Mucosa of descending colon (tissue), 3 donors: ENCODE measurements at regions not wholly inside any gene's neighbourhood (a gene's known extent, or its start where the extent isn't known, plus 50 kb on each side); places are given as distances from the start of the nearest gene placed in this dataset.

Source experiments
- ATAC-seq: fragments of 200-7000 bp; cut with Tn5 transposase; one replicate; pipeline ENCODE4 v1.9.1; 2020; ENCODE audit warnings: mild to moderate bottlenecking, moderate library complexity
- DNase-seq, 3 donors: peaks; one replicate each; pipeline ENCODE4 v3.0.0-alpha.2; 2020
- H3K36me3 ChIP-seq: fragments of 200-600 bp; one replicate; pipeline ENCODE4 v1.8.0; 2021; ENCODE audit warnings: low read depth, mild to moderate bottlenecking
- H3K4me1 ChIP-seq: fragments of 200-600 bp; one replicate; pipeline ENCODE4 v1.8.0; 2021; ENCODE audit warnings: low read depth, mild to moderate bottlenecking
- H3K4me3 ChIP-seq: fragments of 200-600 bp; one replicate; pipeline ENCODE4 v1.8.0; 2021; ENCODE audit warnings: mild to moderate bottlenecking
- H3K9me3 ChIP-seq: fragments of 200-600 bp; one replicate; pipeline ENCODE4 v1.8.0; 2021; ENCODE audit warnings: mild to moderate bottlenecking
- intact Hi-C, 2 donors: fragments of 100-400 bp; cut with DNase I in 1 of 2; cut with micrococcal nuclease in 1 of 2; formaldehyde crosslinking; loops; one replicate each; pipeline versions ENCODE4 v1.11.0 to v1.11.1; 2022; cut with DNase I, micrococcal nuclease
- TF ChIP-seq, protein P1 (sequence below): fragments of 200-600 bp; IDR thresholded peaks from one replicate; pipeline ENCODE4 v1.8.0; 2022; ENCODE audit warnings: antibody characterized with exemption, mild to moderate bottlenecking
- donor health status: DM: no; HTN: no; CAD: no; lungs with moderate emphysema.
- donor health status: DM: no; HTN: no; CAD: no.
- donor health status: DM: no; HTN: yes; CAD: no.

DNA sequence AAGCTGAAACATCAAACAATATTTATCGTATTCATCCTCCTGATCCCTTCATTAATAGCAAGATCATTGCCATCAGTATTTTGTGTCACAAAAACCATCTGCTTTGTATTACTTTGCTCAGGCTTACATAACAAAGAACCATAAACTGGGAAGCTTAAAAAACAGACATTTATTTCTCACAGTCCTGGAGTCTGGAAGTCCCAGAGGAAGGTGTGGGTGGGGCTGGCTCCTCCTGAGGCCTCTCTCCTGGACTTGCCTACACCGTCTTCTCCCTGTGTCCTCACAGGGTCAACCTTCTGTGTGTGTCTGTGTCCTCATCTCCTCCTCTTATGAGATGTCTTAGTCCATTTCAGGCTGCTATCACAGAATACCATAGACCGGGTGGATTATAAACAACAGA lies 61.3 kb upstream of the MXRA5 start:
- Histone ChIP-seq H3K36me3 (no peaks in the 10 kb centered on the region), H3K4me3 (no peak overlapping the region), H3K4me1 (no peaks in the 10 kb centered on the region), H3K9me3 (no peaks in the 10 kb centered on the region)
- no peak for ATAC-seq
- TF ChIP-seq, protein P1, sequence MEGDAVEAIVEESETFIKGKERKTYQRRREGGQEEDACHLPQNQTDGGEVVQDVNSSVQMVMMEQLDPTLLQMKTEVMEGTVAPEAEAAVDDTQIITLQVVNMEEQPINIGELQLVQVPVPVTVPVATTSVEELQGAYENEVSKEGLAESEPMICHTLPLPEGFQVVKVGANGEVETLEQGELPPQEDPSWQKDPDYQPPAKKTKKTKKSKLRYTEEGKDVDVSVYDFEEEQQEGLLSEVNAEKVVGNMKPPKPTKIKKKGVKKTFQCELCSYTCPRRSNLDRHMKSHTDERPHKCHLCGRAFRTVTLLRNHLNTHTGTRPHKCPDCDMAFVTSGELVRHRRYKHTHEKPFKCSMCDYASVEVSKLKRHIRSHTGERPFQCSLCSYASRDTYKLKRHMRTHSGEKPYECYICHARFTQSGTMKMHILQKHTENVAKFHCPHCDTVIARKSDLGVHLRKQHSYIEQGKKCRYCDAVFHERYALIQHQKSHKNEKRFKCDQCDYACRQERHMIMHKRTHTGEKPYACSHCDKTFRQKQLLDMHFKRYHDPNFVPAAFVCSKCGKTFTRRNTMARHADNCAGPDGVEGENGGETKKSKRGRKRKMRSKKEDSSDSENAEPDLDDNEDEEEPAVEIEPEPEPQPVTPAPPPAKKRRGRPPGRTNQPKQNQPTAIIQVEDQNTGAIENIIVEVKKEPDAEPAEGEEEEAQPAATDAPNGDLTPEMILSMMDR = no peak
- intact Hi-C loops = no loop called here
- no peak for DNase-seq

DNA sequence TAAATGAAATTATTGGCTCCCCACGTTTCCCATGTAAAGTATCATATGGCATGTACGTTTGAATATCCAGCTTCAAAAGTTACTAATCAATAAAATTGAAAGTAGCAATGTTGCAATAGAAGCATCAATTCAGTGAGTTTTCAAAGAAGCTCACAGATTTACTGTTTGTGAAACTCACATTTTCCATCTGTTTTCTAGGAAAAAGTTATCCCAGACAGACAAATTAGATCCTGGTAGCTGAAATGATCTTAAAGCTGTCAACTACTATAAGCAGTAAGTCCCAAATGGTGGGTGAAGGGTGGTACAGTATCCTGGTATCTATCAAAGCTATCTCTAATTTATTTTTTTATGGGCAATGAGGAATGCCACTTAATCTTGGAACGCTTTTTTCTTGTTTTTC lies 60.7 kb upstream of the MXRA5 start:
- TF ChIP-seq, protein P1 = no peak

DNA sequence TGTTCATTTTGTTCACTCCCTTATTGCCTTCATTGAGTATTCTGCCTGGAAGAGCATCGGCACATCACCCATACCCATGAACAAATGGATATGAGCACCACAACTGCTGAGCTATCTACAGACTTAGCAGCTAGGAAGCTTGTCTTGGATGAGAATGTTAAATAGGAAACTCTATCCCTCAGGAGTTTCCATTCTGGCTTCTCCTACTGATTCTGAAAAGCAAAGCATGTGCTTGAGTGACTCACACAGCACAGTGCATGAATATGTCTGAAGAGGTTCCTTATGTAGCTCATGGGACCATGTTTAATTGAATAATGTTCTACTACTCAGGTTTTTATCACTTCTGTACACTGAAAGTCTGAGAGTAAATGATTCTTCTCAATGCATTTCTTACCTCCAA lies 57.3 kb upstream of the MXRA5 start:
- DNase-seq (no peak), ATAC-seq (no peak)
- intact Hi-C loops = no loop called here
- no peaks in the 10 kb centered on the region for H3K9me3 ChIP-seq
- TF ChIP-seq, protein P1 = no peak
- no peaks in the 10 kb centered on the region for H3K36me3 ChIP-seq
- H3K4me3 ChIP-seq = no peak overlapping the region
- no peaks in the 10 kb centered on the region for H3K4me1 ChIP-seq

More for the DNA sequence above, 60.7 kb upstream of the MXRA5 start:
- H3K36me3 ChIP-seq = no peaks in the 10 kb centered on the region
- H3K4me1 ChIP-seq = no peaks in the 10 kb centered on the region
- ATAC-seq (no peak), DNase-seq (no peak)
- intact Hi-C loops = no loop called here
- no peak overlapping the region for H3K4me3 ChIP-seq
- H3K9me3 ChIP-seq = no peaks in the 10 kb centered on the region
